Adipocyte (in vitro differentiated cells): ENCODE measurements at regions not wholly inside any gene's neighbourhood (a gene's known extent, or its start where the extent isn't known, plus 50 kb on each side); places are given as distances from the start of the nearest gene placed in this dataset.

Source experiments
- DNase-seq: peaks from one replicate; pipeline ENCODE4 v3.0.0-alpha.2; 2015; ENCODE audit warnings: low read depth
- H3K27me3 ChIP-seq: replicated peaks from 2 replicates; pipeline ENCODE4 v1.7.0; 2013; ENCODE audit warnings: mild to moderate bottlenecking, low read length, moderate library complexity; ENCODE audit not compliant: control insufficient read depth, insufficient read depth
- H3K36me3 ChIP-seq: 2 replicates; pipeline ENCODE4 v1.7.0; 2013; ENCODE audit warnings: low read length, mild to moderate bottlenecking, moderate library complexity; ENCODE audit not compliant: control insufficient read depth, insufficient read depth, severe bottlenecking
- H3K4me1 ChIP-seq: 2 replicates; pipeline ENCODE4 v1.7.0; 2013; ENCODE audit warnings: mild to moderate bottlenecking, low read length, moderate library complexity; ENCODE audit not compliant: control insufficient read depth, insufficient read depth
- H3K4me3 ChIP-seq: 2 replicates; pipeline ENCODE4 v1.7.0; 2013; ENCODE audit warnings: mild to moderate bottlenecking, low read length, moderate library complexity
- H3K9ac ChIP-seq: 2 replicates; pipeline ENCODE4 v1.7.0; 2013; ENCODE audit warnings: mild to moderate bottlenecking, low read length, moderate library complexity
- H3K9me3 ChIP-seq: 2 replicates; pipeline ENCODE4 v1.7.0; 2013; ENCODE audit warnings: mild to moderate bottlenecking, low read length, moderate library complexity; ENCODE audit not compliant: control insufficient read depth

GRCh38 chr4:125111323-125111722, 203.4 kb upstream of the FAT4 start:
- no peaks in the 10 kb centered on the region for H3K36me3 ChIP-seq
- no peaks in the 10 kb centered on the region for H3K9me3 ChIP-seq
- no peak overlapping the region for H3K4me3 ChIP-seq
- no peak overlapping the region for H3K9ac ChIP-seq
- H3K4me1 ChIP-seq, result no peaks in the 10 kb centered on the region
- H3K27me3 ChIP-seq, result no peaks in the 10 kb centered on the region
- DNase-seq, result no peak

- Histone ChIP-seq H3K4me3 (no peak overlapping the region), H3K9ac (no peak overlapping the region)
Measured at GRCh38 chr4:125105561-125105960, 209.2 kb upstream of the FAT4 start.

GRCh38 chr4:125104616-125105015, 210.1 kb upstream of the FAT4 start:
- no peaks in the 10 kb centered on the region for H3K36me3 ChIP-seq
- no peak overlapping the region for H3K4me3 ChIP-seq
- H3K9me3 ChIP-seq, result no peaks in the 10 kb centered on the region
- H3K27me3 ChIP-seq, result no peaks in the 10 kb centered on the region
- H3K9ac ChIP-seq, result no peak overlapping the region
- H3K4me1 ChIP-seq, result peaks cover 7% of the 10 kb centered on the region
- DNase-seq, result no peak

More at GRCh38 chr4:125105561-125105960, 209.2 kb upstream of the FAT4 start:
- no peaks in the 10 kb centered on the region for H3K36me3 ChIP-seq
- H3K4me1 ChIP-seq, result peaks cover 7% of the 10 kb centered on the region
- no peaks in the 10 kb centered on the region for H3K9me3 ChIP-seq
- DNase-seq, result peak; percentile 86
- no peaks in the 10 kb centered on the region for H3K27me3 ChIP-seq

GRCh38 chr4:125101719-125102118, 213.0 kb upstream of the FAT4 start:
- H3K9ac ChIP-seq, result no peak overlapping the region

GRCh38 chr4:125097729-125098128, 217.0 kb upstream of the FAT4 start:
- no peaks in the 10 kb centered on the region for H3K9me3 ChIP-seq
- H3K4me3 ChIP-seq, result no peak overlapping the region
- H3K36me3 ChIP-seq, result no peaks in the 10 kb centered on the region
- H3K4me1 ChIP-seq, result peaks cover 7% of the 10 kb centered on the region
- no peak overlapping the region for H3K9ac ChIP-seq
- no peak for DNase-seq
- H3K27me3 ChIP-seq, result no peaks in the 10 kb centered on the region

More at GRCh38 chr4:125101719-125102118, 213.0 kb upstream of the FAT4 start:
- no peaks in the 10 kb centered on the region for H3K27me3 ChIP-seq
- no peak overlapping the region for H3K4me3 ChIP-seq
- no peaks in the 10 kb centered on the region for H3K36me3 ChIP-seq
- H3K9me3 ChIP-seq, result no peaks in the 10 kb centered on the region
- DNase-seq, result no peak
- peaks cover 7% of the 10 kb centered on the region for H3K4me1 ChIP-seq

GRCh38 chr4:125096662-125097061, 218.1 kb upstream of the FAT4 start:
- no peaks in the 10 kb centered on the region for H3K9me3 ChIP-seq
- no peak overlapping the region for H3K9ac ChIP-seq

GRCh38 chr4:125091541-125091940, 223.2 kb upstream of the FAT4 start:
- Histone ChIP-seq H3K4me3 (no peak overlapping the region), H3K9ac (no peak overlapping the region), H3K36me3 (no peaks in the 10 kb centered on the region), H3K4me1 (no peaks in the 10 kb centered on the region), H3K9me3 (no peaks in the 10 kb centered on the region), H3K27me3 (no peaks in the 10 kb centered on the region)
- no peak for DNase-seq

More at GRCh38 chr4:125096662-125097061, 218.1 kb upstream of the FAT4 start:
- no peaks in the 10 kb centered on the region for H3K27me3 ChIP-seq
- H3K4me3 ChIP-seq, result no peak overlapping the region
- H3K36me3 ChIP-seq, result no peaks in the 10 kb centered on the region
- DNase-seq, result no peak
- H3K4me1 ChIP-seq, result peaks cover 6% of the 10 kb centered on the region

- Histone ChIP-seq H3K4me1 (no peaks in the 10 kb centered on the region), H3K36me3 (no peaks in the 10 kb centered on the region), H3K9me3 (no peaks in the 10 kb centered on the region), H3K9ac (no peak overlapping the region), H3K4me3 (no peak overlapping the region), H3K27me3 (no peaks in the 10 kb centered on the region)
- DNase-seq, result no peak
Measured at GRCh38 chr4:125091101-125091500, 223.7 kb upstream of the FAT4 start.

- Histone ChIP-seq H3K4me3 (no peak overlapping the region), H3K4me1 (no peaks in the 10 kb centered on the region), H3K36me3 (no peaks in the 10 kb centered on the region), H3K9me3 (no peaks in the 10 kb centered on the region), H3K27me3 (no peaks in the 10 kb centered on the region), H3K9ac (no peak overlapping the region)
- DNase-seq, result no peak
Measured at GRCh38 chr4:125084608-125085007, 230.1 kb upstream of the FAT4 start.

GRCh38 chr4:125082729-125083417, 231.9 kb upstream of the FAT4 start:
- H3K4me3 ChIP-seq, result no peak overlapping the region
- H3K9me3 ChIP-seq, result no peaks in the 10 kb centered on the region
- H3K9ac ChIP-seq, result no peak overlapping the region
- DNase-seq, result no peak
- H3K36me3 ChIP-seq, result no peaks in the 10 kb centered on the region
- no peaks in the 10 kb centered on the region for H3K27me3 ChIP-seq
- H3K4me1 ChIP-seq, result no peaks in the 10 kb centered on the region

GRCh38 chr4:125072269-125072668, 242.5 kb upstream of the FAT4 start:
- Histone ChIP-seq H3K9ac (no peak overlapping the region), H3K4me1 (no peaks in the 10 kb centered on the region), H3K9me3 (no peaks in the 10 kb centered on the region), H3K36me3 (no peaks in the 10 kb centered on the region), H3K4me3 (no peak overlapping the region), H3K27me3 (no peaks in the 10 kb centered on the region)
- no peak for DNase-seq

- no peaks in the 10 kb centered on the region for H3K9me3 ChIP-seq
- H3K9ac ChIP-seq, result no peak overlapping the region
- no peaks in the 10 kb centered on the region for H3K4me1 ChIP-seq
- H3K4me3 ChIP-seq, result no peak overlapping the region
- H3K36me3 ChIP-seq, result no peaks in the 10 kb centered on the region
- no peak for DNase-seq
- no peaks in the 10 kb centered on the region for H3K27me3 ChIP-seq
Measured at GRCh38 chr4:125070861-125071260, 243.9 kb upstream of the FAT4 start.
